MCF 10A (cell line): ENCODE measurements at regions not wholly inside any gene's neighbourhood (a gene's known extent, or its start where the extent isn't known, plus 50 kb on each side); places are given as distances from the start of the nearest gene placed in this dataset.

Experiments
- BruUV-seq: library from RNA; stranded (reverse); fragments of 400-500 nt; replicated peaks from 2 replicates; lab custom pipeline; 2021; lab: Mats Ljungman, UMichigan
- CTCF ChIA-PET: fragments of 300-600 bp; sonication (Branson Sonifier 250); formaldehyde crosslinking; extraction: SDS; loops from one replicate; lab custom pipeline; 2021; ENCODE audit warnings: antibody characterized with exemption, inconsistent platforms; lab: Yijun Ruan, JAX
- POLR2A ChIA-PET: fragments of 300-600, 350-650 bp; sonication (Branson Sonifier 250); formaldehyde crosslinking; extraction: SDS; loops from one replicate; lab custom pipeline; 2020; ENCODE audit warnings: antibody characterized with exemption, inconsistent platforms; lab: Yijun Ruan, JAX
- DNase-seq: peaks from one replicate; pipeline ENCODE4 v3.0.0-alpha.2; 2018; ENCODE audit not compliant: unreplicated experiment
- H3K27ac Mint-ChIP-seq: one replicate; pipeline ENCODE4 v1.8.0; 2022; ENCODE audit warnings: mild to moderate bottlenecking, low read depth, mixed read lengths; ENCODE audit not compliant: unreplicated experiment
- H3K27me3 Mint-ChIP-seq: one replicate; pipeline ENCODE4 v1.8.0; 2022; ENCODE audit warnings: mixed read lengths; ENCODE audit not compliant: insufficient read depth, unreplicated experiment
- H3K36me3 Mint-ChIP-seq: one replicate; pipeline ENCODE4 v1.8.0; 2022; ENCODE audit warnings: mild to moderate bottlenecking, moderate library complexity, mixed read lengths; ENCODE audit not compliant: insufficient read depth, unreplicated experiment
- H3K4me1 Mint-ChIP-seq: one replicate; pipeline ENCODE4 v1.8.0; 2022; ENCODE audit warnings: mixed read lengths; ENCODE audit not compliant: insufficient read depth, unreplicated experiment
- H3K4me3 Mint-ChIP-seq: one replicate; pipeline ENCODE4 v1.8.0; 2022; ENCODE audit warnings: mild to moderate bottlenecking, moderate library complexity, mixed read lengths; ENCODE audit not compliant: unreplicated experiment
- H3K9me3 Mint-ChIP-seq: one replicate; pipeline ENCODE4 v1.8.0; 2022; ENCODE audit warnings: mixed read lengths; ENCODE audit not compliant: unreplicated experiment
- intact Hi-C: fragments of 100-400 bp; cut with micrococcal nuclease; formaldehyde crosslinking; loops from 2 replicates; pipeline ENCODE4 v1.14.1; 2022
- TF ChIP-seq, protein P1 (sequence below): fragments of 200-600 bp; IDR thresholded peaks from one replicate; pipeline ENCODE4 v1.8.0; 2022; ENCODE audit warnings: antibody characterized with exemption, mild to moderate bottlenecking; ENCODE audit not compliant: unreplicated experiment

GRCh38 chr5:44711901-44712300 lies 96.8 kb upstream of the MRPS30 start:
- Mint-ChIP-seq H3K27me3 (no peaks in the 10 kb centered on the region), H3K36me3 (no peaks in the 10 kb centered on the region), H3K9me3 (no peaks in the 10 kb centered on the region), H3K4me3 (no peak overlapping the region), H3K4me1 (peaks cover 5% of the 10 kb centered on the region), H3K27ac (no peak overlapping the region)
- TF ChIP-seq, protein P1, sequence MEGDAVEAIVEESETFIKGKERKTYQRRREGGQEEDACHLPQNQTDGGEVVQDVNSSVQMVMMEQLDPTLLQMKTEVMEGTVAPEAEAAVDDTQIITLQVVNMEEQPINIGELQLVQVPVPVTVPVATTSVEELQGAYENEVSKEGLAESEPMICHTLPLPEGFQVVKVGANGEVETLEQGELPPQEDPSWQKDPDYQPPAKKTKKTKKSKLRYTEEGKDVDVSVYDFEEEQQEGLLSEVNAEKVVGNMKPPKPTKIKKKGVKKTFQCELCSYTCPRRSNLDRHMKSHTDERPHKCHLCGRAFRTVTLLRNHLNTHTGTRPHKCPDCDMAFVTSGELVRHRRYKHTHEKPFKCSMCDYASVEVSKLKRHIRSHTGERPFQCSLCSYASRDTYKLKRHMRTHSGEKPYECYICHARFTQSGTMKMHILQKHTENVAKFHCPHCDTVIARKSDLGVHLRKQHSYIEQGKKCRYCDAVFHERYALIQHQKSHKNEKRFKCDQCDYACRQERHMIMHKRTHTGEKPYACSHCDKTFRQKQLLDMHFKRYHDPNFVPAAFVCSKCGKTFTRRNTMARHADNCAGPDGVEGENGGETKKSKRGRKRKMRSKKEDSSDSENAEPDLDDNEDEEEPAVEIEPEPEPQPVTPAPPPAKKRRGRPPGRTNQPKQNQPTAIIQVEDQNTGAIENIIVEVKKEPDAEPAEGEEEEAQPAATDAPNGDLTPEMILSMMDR: no peak
- no peak for DNase-seq
- CTCF ChIA-PET: no interaction called here
- POLR2A ChIA-PET: interaction anchor here (0.7 kb wide), 1 partner anchor 14 kb away, joined by 3 read pairs; no protein-coding TSS in a partner anchor
- intact Hi-C loops: no loop called here
- BruUV-seq: no TSS peak

DNA sequence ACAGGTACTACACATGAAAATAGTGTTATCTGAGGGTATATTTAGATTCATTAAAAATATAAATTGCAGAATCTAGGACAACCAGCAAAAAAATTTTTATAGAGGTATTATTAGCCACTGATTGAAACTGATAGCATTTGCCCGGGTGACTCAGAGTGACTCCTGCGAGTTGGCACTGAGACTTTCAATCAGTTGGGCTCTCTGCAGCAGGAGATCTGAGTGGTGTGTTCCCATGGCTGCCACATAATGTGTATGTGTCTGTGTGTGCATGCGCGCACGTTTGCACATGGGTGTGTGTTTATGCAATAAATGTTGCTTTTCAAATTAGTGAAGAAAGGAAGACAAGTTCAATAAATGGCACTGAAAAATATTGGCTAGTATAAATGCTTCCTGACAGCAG lies 100.1 kb upstream of the MRPS30 start:
- Mint-ChIP-seq H3K36me3 (no peaks in the 10 kb centered on the region), H3K4me3 (no peak overlapping the region), H3K4me1 (peaks cover 5% of the 10 kb centered on the region), H3K27ac (no peak overlapping the region), H3K27me3 (no peaks in the 10 kb centered on the region), H3K9me3 (no peaks in the 10 kb centered on the region)
- CTCF ChIA-PET: no interaction called here
- intact Hi-C loops: no loop called here
- TF ChIP-seq, protein P1: no peak
- POLR2A ChIA-PET: no interaction called here
- no TSS peak for BruUV-seq
- no peak for DNase-seq

DNA sequence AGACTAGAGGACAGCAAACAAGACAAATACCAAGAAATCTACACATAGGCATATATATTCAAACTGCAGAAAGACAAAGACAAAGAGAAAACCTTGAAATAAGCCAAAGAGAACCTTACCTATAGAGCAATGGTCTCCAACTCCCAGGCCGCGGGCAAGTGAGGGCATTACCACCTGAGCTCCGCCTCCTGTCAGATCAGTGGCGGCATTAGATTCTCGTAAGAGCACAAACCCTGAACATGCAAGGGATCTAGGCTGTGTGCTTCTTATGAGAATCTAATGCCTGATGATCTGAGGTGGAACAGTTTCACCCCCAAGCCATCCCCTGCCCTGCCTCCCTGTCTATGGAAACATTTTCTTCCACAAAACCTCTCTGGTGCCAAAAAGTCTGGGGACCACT lies 101.0 kb upstream of the MRPS30 start:
- ChIA-PET POLR2A (no interaction called here), CTCF (no interaction called here)
- Mint-ChIP-seq H3K9me3 (no peaks in the 10 kb centered on the region), H3K36me3 (no peaks in the 10 kb centered on the region), H3K4me1 (peaks cover 5% of the 10 kb centered on the region), H3K4me3 (no peak overlapping the region), H3K27ac (no peak overlapping the region), H3K27me3 (no peaks in the 10 kb centered on the region)
- BruUV-seq: no TSS peak
- no peak for DNase-seq
- TF ChIP-seq, protein P1: no peak
- intact Hi-C loops: no loop called here

- no peak overlapping the region for H3K27ac Mint-ChIP-seq
These were observed 111.7 kb upstream of the MRPS30 start for GRCh38 chr5:44697025-44697424.

More at GRCh38 chr5:44697025-44697424, 111.7 kb upstream of the MRPS30 start:
- POLR2A ChIA-PET: no interaction called here
- BruUV-seq: no TSS peak
- DNase-seq: no peak
- Mint-ChIP-seq H3K36me3 (no peaks in the 10 kb centered on the region), H3K4me1 (no peaks in the 10 kb centered on the region), H3K9me3 (no peaks in the 10 kb centered on the region), H3K27me3 (no peaks in the 10 kb centered on the region), H3K4me3 (no peak overlapping the region)
- intact Hi-C loops: no loop called here
- CTCF ChIA-PET: interaction anchor here (0.6 kb wide), 1 partner anchor 146 kb away, joined by 3 read pairs; no protein-coding TSS in a partner anchor
- TF ChIP-seq, protein P1: no peak
